Peyer's patch (tissue), 4 donors: ENCODE measurements at regions not wholly inside any gene's neighbourhood (a gene's known extent, or its start where the extent isn't known, plus 50 kb on each side); places are given as distances from the start of the nearest gene placed in this dataset.

ENCODE experiments used
- DNase-seq, 3 donors: peaks; one replicate each; pipeline ENCODE4 v3.0.0-alpha.2; 2017 to 2019
- H3K27ac ChIP-seq, 4 donors: fragments of 200-600 bp; sonication (generic); one replicate each; pipeline ENCODE4 v1.5.1; 2016 to 2019
- H3K27me3 ChIP-seq, 2 donors: fragments of 200-600 bp; sonication (generic); one replicate each; pipeline ENCODE4 v1.5.1; 2019
- H3K36me3 ChIP-seq, 3 donors: fragments of 200-600 bp; sonication (generic); one replicate each; pipeline ENCODE4 v1.5.1; 2016 to 2019
- H3K4me1 ChIP-seq, 4 donors: fragments of 200-600 bp; sonication (generic); one replicate each; pipeline ENCODE4 v1.5.1; 2016 to 2019
- H3K4me3 ChIP-seq, 4 donors: fragments of 200-600 bp; sonication (generic); 1 replicate in 3 of 4; 2 replicates in 1 of 4; pipeline ENCODE4 v1.5.1; 2016 to 2019; ENCODE audit warnings: mild to moderate bottlenecking in 1 of 4
- H3K9me3 ChIP-seq, 4 donors: fragments of 200-600 bp; sonication (generic); one replicate each; pipeline ENCODE4 v1.5.1; 2016 to 2019; ENCODE audit warnings: mild to moderate bottlenecking in 1 of 4
- POLR2A ChIP-seq, 2 donors: fragments of 450-650 bp; IDR thresholded peaks; one replicate each; pipeline ENCODE4 v1.5.1; 2017; ENCODE audit warnings: antibody characterized with exemption in 2 of 2, mild to moderate bottlenecking in 2 of 2, moderate library complexity in 2 of 2
- TF ChIP-seq, protein P1 (sequence below), 6 experiments: fragments of 450-650 bp in 4 of 6; fragments of 200-600 bp in 2 of 6; sonication (generic) in 1 of 6; IDR thresholded peaks; one replicate each; pipeline ENCODE4 v1.5.1; 2017 to 2019; ENCODE audit warnings: antibody characterized with exemption in 6 of 6, mild to moderate bottlenecking in 3 of 6, moderate library complexity in 1 of 6

DNA sequence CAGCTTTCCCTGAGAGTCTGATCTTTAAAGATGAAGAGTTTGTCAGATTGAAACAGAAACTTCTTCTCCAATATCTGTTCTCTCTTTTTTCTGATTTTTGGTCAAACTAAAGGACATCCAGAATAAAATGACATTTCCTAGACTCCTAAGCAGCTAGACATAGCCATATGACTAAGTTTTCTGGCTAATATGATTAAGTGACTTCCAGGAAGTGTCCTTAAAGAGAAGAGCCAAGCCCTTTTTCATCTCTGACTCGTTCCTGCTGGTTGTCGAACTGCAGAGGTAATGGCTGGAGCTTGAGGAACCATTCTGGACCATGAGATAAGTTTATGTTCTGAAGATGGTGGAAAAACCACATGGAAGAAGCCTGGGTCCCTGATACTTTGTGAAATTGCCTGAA is 546.0 kb downstream of the BCOR start:
- TF ChIP-seq, protein P1, sequence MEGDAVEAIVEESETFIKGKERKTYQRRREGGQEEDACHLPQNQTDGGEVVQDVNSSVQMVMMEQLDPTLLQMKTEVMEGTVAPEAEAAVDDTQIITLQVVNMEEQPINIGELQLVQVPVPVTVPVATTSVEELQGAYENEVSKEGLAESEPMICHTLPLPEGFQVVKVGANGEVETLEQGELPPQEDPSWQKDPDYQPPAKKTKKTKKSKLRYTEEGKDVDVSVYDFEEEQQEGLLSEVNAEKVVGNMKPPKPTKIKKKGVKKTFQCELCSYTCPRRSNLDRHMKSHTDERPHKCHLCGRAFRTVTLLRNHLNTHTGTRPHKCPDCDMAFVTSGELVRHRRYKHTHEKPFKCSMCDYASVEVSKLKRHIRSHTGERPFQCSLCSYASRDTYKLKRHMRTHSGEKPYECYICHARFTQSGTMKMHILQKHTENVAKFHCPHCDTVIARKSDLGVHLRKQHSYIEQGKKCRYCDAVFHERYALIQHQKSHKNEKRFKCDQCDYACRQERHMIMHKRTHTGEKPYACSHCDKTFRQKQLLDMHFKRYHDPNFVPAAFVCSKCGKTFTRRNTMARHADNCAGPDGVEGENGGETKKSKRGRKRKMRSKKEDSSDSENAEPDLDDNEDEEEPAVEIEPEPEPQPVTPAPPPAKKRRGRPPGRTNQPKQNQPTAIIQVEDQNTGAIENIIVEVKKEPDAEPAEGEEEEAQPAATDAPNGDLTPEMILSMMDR (IDR thresholded peaks at IDR 0.05): no peak
- no peak for TF ChIP-seq POLR2A (IDR thresholded peaks at IDR 0.05)
- no peak overlapping the region for H3K4me3 ChIP-seq
- no peaks in the 10 kb centered on the region for H3K27me3 ChIP-seq
- H3K27ac ChIP-seq: no peak overlapping the region
- no peak for DNase-seq
- no peaks in the 10 kb centered on the region for H3K4me1 ChIP-seq
- no peaks in the 10 kb centered on the region for H3K9me3 ChIP-seq
- no peaks in the 10 kb centered on the region for H3K36me3 ChIP-seq

- H3K4me1 ChIP-seq: no peaks in the 10 kb centered on the region
- no peak for DNase-seq
- TF ChIP-seq, protein P1 (IDR thresholded peaks at IDR 0.05): no peak
- no peak for TF ChIP-seq POLR2A (IDR thresholded peaks at IDR 0.05)
- no peak overlapping the region for H3K27ac ChIP-seq
- H3K4me3 ChIP-seq: no peak overlapping the region
- no peaks in the 10 kb centered on the region for H3K27me3 ChIP-seq
- H3K9me3 ChIP-seq: no peaks in the 10 kb centered on the region
- no peaks in the 10 kb centered on the region for H3K36me3 ChIP-seq
Measured at GRCh38 chrX:39555431-39555830, 542.3 kb downstream of the BCOR start.

GRCh38 chrX:39556056-39556455 is 541.7 kb downstream of the BCOR start:
- TF ChIP-seq POLR2A (IDR thresholded peaks at IDR 0.05): no peak
- TF ChIP-seq, protein P1 (IDR thresholded peaks at IDR 0.05): no peak

GRCh38 chrX:39559229-39559628 is 538.5 kb downstream of the BCOR start:
- Histone ChIP-seq H3K9me3 (no peaks in the 10 kb centered on the region), H3K36me3 (no peaks in the 10 kb centered on the region), H3K27me3 (no peaks in the 10 kb centered on the region), H3K27ac (no peak overlapping the region), H3K4me1 (no peaks in the 10 kb centered on the region), H3K4me3 (no peak overlapping the region)
- TF ChIP-seq, protein P1 (IDR thresholded peaks at IDR 0.05): no peak
- no peak for TF ChIP-seq POLR2A (IDR thresholded peaks at IDR 0.05)
- DNase-seq: no peak

More at GRCh38 chrX:39556056-39556455, 541.7 kb downstream of the BCOR start:
- no peak overlapping the region for H3K27ac ChIP-seq
- DNase-seq: no peak
- no peaks in the 10 kb centered on the region for H3K27me3 ChIP-seq
- no peaks in the 10 kb centered on the region for H3K4me1 ChIP-seq
- H3K4me3 ChIP-seq: no peak overlapping the region
- H3K9me3 ChIP-seq: no peaks in the 10 kb centered on the region
- no peaks in the 10 kb centered on the region for H3K36me3 ChIP-seq

- Histone ChIP-seq H3K36me3 (no peaks in the 10 kb centered on the region), H3K4me3 (no peak overlapping the region), H3K9me3 (no peaks in the 10 kb centered on the region), H3K27ac (no peak overlapping the region), H3K4me1 (no peaks in the 10 kb centered on the region), H3K27me3 (no peaks in the 10 kb centered on the region)
- DNase-seq: no peak
- TF ChIP-seq, protein P1 (IDR thresholded peaks at IDR 0.05): no peak
- no peak for TF ChIP-seq POLR2A (IDR thresholded peaks at IDR 0.05)
Measured at GRCh38 chrX:39560271-39560670, 537.5 kb downstream of the BCOR start.

DNA sequence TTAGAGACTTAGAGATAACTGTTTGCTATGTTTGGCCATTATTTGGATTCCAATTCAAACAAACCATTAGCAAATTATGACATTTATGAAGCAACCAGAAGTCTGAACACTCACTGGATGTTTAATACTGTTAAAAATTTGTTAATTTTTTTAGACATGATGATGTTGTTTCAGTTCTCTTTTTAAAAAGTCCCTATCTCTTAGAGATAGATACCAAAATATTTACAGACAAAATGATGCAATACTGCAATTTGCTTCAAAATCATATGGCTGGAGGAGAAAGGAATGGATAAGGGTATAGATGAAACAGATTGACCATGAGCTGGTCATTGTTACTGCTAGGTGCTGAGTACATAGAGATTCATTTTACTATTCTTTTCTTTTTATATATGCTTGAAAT is 534.6 kb downstream of the BCOR start:
- Histone ChIP-seq H3K36me3 (no peaks in the 10 kb centered on the region), H3K27me3 (no peaks in the 10 kb centered on the region), H3K9me3 (no peaks in the 10 kb centered on the region), H3K4me3 (no peak overlapping the region), H3K4me1 (no peaks in the 10 kb centered on the region), H3K27ac (no peak overlapping the region)
- no peak for DNase-seq
- no peak for TF ChIP-seq POLR2A (IDR thresholded peaks at IDR 0.05)
- TF ChIP-seq, protein P1 (IDR thresholded peaks at IDR 0.05): no peak
